ENCODE measurements at regions not wholly inside any gene's neighbourhood (a gene's known extent, or its start where the extent isn't known, plus 50 kb on each side); places are given as distances from the start of the nearest gene placed in this dataset.
"Not testable (repeated sequence)": the region's sequence is repeated elsewhere in the genome, so short reads cannot be mapped to it uniquely, and the experiment has no call there.

DNA sequence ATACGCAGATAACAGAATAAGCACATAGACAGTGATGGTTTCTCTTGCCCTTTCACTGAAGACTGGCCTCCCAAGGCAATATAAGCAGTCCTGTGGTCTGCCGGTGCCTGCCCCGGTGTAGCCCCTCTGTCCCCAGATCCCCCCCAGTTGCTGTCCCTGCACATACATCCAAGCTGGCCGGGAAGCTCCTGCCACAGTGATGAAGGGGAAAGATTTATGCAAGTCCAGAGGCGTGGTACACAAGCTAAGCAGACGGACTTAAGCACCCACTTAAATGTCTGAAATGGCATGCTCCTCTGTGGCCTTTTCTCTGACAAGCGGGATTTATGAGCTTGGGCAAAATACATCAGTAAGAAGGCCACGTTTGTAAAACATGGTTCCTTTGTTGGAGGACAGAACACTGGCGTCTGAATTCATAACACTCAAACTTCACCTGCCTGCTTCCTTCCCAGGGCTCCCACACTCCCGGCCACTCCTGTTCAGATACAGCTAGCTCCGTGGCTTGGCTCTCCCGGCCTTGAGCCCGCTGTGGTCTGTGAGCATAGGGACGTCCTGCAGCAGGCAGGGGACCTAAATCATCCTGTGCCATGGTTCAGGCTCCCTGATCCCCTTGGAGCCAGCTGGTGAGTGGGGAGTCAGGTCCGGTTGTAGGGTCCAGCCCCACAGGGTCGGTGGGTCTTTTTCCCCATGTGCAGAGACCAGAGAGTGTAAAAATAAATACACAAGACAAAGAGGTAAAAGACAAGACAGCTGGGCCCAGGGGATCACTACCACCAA, 61.7 kb upstream of the PPP2R2D start:
- H3K4me1 ChIP-seq: no peaks in the 10 kb centered on the region
- no peaks in the 10 kb centered on the region for H3K36me3 ChIP-seq (replicated peaks in 1 of 2; ENCODE audit: insufficient read depth in 1 of 2, low read depth in 2 of 2)
- H3K4me3 ChIP-seq: no peak overlapping the region
- no peaks in the 10 kb centered on the region for H3K27me3 ChIP-seq
- WGBS, 2 donors: 59% methylated on average over 10 to 16 of the region's 16 CpGs
- ATAC-seq (no peak), DNase-seq (peak in 1 of 4 donors; percentile 1)
- H3K9me3 ChIP-seq: no peaks in the 10 kb centered on the region
- intact Hi-C loops (cut with DNase I): no loop called here
- TF ChIP-seq CTCF (IDR thresholded peaks at IDR 0.05): no peak
- TF ChIP-seq POLR2A (IDR thresholded peaks at IDR 0.05): no peak
- H3K27ac ChIP-seq: no peak overlapping the region

DNA sequence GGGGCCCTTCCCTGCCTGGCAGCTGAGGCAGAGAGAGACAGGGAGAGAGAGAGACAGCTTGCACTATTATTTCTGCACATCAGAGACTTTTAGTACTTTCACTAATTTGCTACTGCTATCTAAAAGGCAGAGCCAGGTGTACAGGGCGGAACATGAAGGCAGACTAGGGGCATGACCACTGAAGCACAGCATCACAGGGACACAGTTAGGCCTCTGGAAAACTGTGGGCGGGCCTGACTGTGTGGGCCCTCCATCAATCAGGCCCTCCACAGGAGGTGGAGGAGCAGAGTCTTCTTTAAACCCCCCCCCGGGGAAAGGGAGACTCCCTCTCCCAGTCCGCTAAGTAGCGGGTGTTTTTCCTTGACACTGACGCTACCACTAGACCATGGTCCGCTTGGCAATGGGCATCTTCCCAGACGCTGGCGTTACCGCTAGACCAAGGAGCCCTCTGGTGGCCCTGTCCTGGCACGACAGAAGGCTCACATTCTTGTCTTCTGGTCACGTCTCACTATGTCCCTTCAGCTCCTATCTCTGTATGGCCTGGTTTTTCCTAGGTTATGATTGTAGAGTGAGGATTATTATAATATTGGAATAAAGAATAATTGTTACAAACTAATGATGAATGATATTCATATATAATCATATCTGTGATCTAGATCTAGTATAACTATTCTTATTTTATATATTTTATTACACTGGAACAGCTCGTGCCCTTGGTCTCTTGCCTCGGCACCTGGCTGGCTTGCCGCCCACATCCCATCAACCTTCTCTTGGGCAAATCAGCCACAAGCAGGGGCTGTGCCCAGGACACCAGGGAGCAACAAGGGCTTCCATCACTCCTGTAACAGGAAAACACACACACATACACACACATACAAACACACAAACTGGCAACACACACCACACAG, 60.7 kb upstream of the PPP2R2D start:
- DNase-seq: peak in 1 of 4 donors; percentile 1
- H3K4me3 ChIP-seq; H3K27me3 ChIP-seq; intact Hi-C loops (cut with DNase I); ATAC-seq; H3K9me3 ChIP-seq; H3K4me1 ChIP-seq; H3K27ac ChIP-seq; H3K36me3 ChIP-seq (replicated peaks in 1 of 2; ENCODE audit: insufficient read depth in 1 of 2, low read depth in 2 of 2): not testable (repeated sequence)
- 77 to 82% methylated on average over 13 to 15 of the region's 15 CpGs for WGBS, 2 donors
- peak in 1 of 7 experiments; percentile 4 for TF ChIP-seq CTCF (IDR thresholded peaks at IDR 0.05)

GRCh38 chr10:131840788-131841118, 60.1 kb upstream of the PPP2R2D start:
- Histone ChIP-seq H3K27ac (no peak overlapping the region), H3K4me1 (no peaks in the 10 kb centered on the region), H3K9me3 (no peaks in the 10 kb centered on the region), H3K4me3 (no peak overlapping the region), H3K36me3 (replicated peaks in 1 of 2; ENCODE audit: insufficient read depth in 1 of 2, low read depth in 2 of 2) (no peaks in the 10 kb centered on the region), H3K27me3 (no peaks in the 10 kb centered on the region)
- WGBS, 2 donors: 88 to 89% methylated on average over 3 of the region's 3 CpGs
- ATAC-seq (no peak), DNase-seq (no peak)
- TF ChIP-seq CTCF (IDR thresholded peaks at IDR 0.05): no peak
- TF ChIP-seq POLR2A (IDR thresholded peaks at IDR 0.05): no peak
- intact Hi-C loops (cut with DNase I): no loop called here

DNA sequence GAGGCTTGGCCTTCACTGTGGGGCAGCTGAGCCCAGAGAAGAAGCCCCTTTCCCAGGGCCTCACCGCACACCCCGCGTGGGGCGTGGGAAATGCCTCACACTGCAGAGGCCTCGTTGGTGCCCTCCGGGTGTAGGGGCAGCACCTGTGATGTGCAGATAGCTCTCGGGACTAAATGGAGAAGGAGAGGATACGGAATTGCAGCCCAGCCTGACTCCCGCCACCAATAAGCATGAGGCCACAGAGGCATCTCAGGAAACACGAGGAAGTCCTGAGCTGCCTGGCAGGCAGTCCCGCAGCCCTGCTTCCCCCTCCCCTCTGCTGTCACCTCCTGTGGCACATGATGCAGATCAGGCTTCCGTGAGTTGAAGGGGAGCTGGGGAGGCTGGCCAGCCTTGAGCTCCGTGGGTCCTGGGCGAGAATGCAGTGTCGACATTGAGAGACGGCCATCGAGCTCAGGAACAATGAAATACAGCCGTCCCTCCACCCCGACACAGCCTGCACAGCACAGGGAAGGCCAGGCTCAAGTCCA, 59.6 kb upstream of the PPP2R2D start:
- 37 to 67% methylated on average over 14 to 19 of the region's 19 CpGs for WGBS, 2 donors
- ATAC-seq: no peak
- no peak for DNase-seq
- H3K9me3 ChIP-seq: no peaks in the 10 kb centered on the region
- intact Hi-C loops (cut with DNase I): no loop called here
- H3K27me3 ChIP-seq: no peaks in the 10 kb centered on the region
- no peak overlapping the region for H3K4me3 ChIP-seq
- TF ChIP-seq POLR2A (IDR thresholded peaks at IDR 0.05) (no peak), CTCF (IDR thresholded peaks at IDR 0.05) (no peak)
- H3K4me1 ChIP-seq: no peaks in the 10 kb centered on the region
- H3K27ac ChIP-seq: no peak overlapping the region
- H3K36me3 ChIP-seq (replicated peaks in 1 of 2; ENCODE audit: insufficient read depth in 1 of 2, low read depth in 2 of 2): no peaks in the 10 kb centered on the region

Measured in body of pancreas (tissue), 4 donors.